Thoracic aorta (tissue), 2 donors: ENCODE measurements at regions not wholly inside any gene's neighbourhood (a gene's known extent, or its start where the extent isn't known, plus 50 kb on each side); places are given as distances from the start of the nearest gene placed in this dataset.
"Not testable (repeated sequence)": the region's sequence is repeated elsewhere in the genome, so short reads cannot be mapped to it uniquely, and the experiment has no call there.

Experiments
- ATAC-seq: fragments of 150-250 bp; one replicate; pipeline ENCODE4 v1.8.0; 2017; ENCODE audit warnings: low read depth; ENCODE audit not compliant: insufficient number of reproducible peaks, low FRiP score
- DNase-seq: peaks from one replicate; pipeline ENCODE4 v3.0.0-alpha.2; 2020; ENCODE audit warnings: low spot score
- H3K27ac ChIP-seq, 2 donors: fragments of 200-600 bp; sonication (generic); 1 replicate in 1 of 2; 2 replicates in 1 of 2; pipeline ENCODE4 v1.5.1; 2016; ENCODE audit warnings: mild to moderate bottlenecking in 2 of 2, moderate library complexity in 2 of 2
- H3K27me3 ChIP-seq: fragments of 200-600 bp; sonication (generic); replicated peaks from 2 replicates; pipeline ENCODE4 v1.6.0; 2016; ENCODE audit warnings: mild to moderate bottlenecking; ENCODE audit not compliant: insufficient read depth
- H3K36me3 ChIP-seq: fragments of 200-600 bp; sonication (generic); one replicate; pipeline ENCODE4 v1.5.1; 2016
- H3K4me1 ChIP-seq, 2 donors: fragments of 200-600 bp; sonication (generic); 1 replicate in 1 of 2; 2 replicates in 1 of 2; pipeline versions ENCODE4 v1.5.1 to v1.6.0; 2016; ENCODE audit warnings: low read depth in 2 of 2, mild to moderate bottlenecking in 1 of 2; ENCODE audit not compliant: control insufficient read depth in 1 of 2
- H3K4me3 ChIP-seq: fragments of 200-600 bp; sonication (generic); 2 replicates; pipeline ENCODE4 v1.5.1; 2016; ENCODE audit warnings: mild to moderate bottlenecking
- H3K9me3 ChIP-seq: fragments of 200-600 bp; sonication (generic); 2 replicates; pipeline ENCODE4 v1.5.1; 2016
- TF ChIP-seq, protein P1 (sequence below): fragments of 200-600 bp; sonication (generic); IDR thresholded peaks from one replicate; pipeline ENCODE4 v1.5.1; 2019; ENCODE audit warnings: antibody characterized with exemption

DNA sequence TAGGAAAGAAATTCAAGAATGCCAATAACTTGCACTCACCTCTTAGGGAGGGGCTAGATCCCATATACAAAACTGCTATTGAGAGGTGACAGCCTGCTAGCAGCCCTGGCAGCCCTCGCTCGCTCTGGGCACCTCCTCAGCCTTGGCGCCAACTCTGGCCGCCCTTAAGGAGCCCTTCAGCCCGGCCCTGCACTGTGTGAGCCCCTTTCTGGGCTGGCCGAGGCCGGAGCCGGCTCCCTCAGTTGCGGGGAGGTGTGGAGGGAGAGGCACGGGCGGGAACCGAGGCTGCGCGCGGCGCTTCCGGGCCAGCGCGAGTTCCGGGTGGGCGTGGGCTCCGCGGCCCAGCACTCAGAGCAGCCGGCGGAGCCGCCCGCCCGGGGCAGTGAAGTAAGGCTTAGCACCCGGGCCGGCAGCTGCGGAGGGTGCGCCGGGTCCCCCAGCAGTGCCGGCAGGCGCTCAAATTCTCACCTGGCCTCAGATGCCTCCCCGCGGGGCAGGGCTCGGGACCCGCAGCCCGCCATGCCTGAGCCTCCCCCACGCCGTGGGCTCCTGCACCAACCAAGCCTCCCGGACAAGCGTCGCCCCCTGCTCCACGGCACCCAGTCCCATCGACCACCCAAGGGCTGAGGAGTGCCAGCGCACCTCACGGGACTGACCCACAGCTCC is 329.9 kb downstream of the FAM181B start:
- ATAC-seq (no peak), DNase-seq (no peak)
- H3K4me1 ChIP-seq: no peaks in the 10 kb centered on the region
- H3K9me3 ChIP-seq: no peaks in the 10 kb centered on the region
- H3K27me3 ChIP-seq: no peaks in the 10 kb centered on the region
- no peak overlapping the region for H3K27ac ChIP-seq
- TF ChIP-seq, protein P1, sequence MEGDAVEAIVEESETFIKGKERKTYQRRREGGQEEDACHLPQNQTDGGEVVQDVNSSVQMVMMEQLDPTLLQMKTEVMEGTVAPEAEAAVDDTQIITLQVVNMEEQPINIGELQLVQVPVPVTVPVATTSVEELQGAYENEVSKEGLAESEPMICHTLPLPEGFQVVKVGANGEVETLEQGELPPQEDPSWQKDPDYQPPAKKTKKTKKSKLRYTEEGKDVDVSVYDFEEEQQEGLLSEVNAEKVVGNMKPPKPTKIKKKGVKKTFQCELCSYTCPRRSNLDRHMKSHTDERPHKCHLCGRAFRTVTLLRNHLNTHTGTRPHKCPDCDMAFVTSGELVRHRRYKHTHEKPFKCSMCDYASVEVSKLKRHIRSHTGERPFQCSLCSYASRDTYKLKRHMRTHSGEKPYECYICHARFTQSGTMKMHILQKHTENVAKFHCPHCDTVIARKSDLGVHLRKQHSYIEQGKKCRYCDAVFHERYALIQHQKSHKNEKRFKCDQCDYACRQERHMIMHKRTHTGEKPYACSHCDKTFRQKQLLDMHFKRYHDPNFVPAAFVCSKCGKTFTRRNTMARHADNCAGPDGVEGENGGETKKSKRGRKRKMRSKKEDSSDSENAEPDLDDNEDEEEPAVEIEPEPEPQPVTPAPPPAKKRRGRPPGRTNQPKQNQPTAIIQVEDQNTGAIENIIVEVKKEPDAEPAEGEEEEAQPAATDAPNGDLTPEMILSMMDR: no peak
- H3K4me3 ChIP-seq: no peak overlapping the region
- no peaks in the 10 kb centered on the region for H3K36me3 ChIP-seq

DNA sequence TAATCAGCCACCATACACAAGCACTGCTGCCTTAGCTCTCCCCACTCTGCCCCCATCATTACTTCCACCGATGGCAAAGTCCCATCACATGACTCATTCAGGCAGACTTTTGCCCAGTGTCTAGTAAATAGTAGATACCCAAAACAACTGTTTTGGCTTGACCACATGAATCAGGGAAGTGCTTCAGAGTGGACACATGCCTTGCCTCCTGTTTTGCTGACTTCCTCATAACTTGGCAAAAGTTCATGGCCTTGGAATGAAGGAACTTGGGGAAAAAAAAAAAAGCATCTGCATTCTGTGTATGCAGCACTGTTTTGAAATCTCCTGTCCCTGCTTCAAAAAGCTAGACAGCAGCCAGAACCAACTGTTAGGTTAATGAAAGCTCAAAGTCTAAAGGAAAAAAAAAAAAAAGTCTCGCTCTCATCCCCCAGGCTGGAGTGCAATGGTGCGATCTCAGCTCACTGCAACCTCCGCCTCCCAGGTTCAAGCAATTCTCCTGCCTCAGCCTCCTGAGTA is 335.3 kb downstream of the FAM181B start:
- no peak overlapping the region for H3K4me3 ChIP-seq
- no peaks in the 10 kb centered on the region for H3K27me3 ChIP-seq
- H3K36me3 ChIP-seq: no peaks in the 10 kb centered on the region
- H3K4me1 ChIP-seq: no peaks in the 10 kb centered on the region
- DNase-seq: no peak
- no peak overlapping the region for H3K27ac ChIP-seq
- ATAC-seq: no peak
- no peaks in the 10 kb centered on the region for H3K9me3 ChIP-seq
- TF ChIP-seq, protein P1: no peak

DNA sequence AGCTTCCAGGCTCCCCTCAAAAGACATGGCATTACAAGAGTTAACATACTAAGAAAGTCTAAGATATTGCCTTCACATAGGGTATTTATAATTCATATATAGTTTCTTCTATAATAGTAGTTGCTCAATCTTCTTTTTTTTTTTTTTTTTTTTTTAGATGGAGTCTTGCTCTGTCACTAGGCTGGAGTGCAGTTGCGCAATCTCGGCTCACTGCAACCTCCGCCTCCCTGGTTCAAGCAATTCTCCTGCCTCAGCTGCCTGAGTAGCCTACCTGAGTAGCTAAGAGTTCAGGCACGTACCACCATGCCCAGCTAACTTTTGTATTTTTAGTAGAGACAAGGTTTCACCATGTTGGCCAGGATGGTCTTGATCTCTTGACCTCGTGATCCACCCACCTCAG is 337.0 kb downstream of the FAM181B start:
- H3K36me3 ChIP-seq, DNase-seq, H3K27me3 ChIP-seq, H3K27ac ChIP-seq, H3K4me3 ChIP-seq, ATAC-seq, H3K9me3 ChIP-seq, H3K4me1 ChIP-seq: not testable (repeated sequence)

DNA sequence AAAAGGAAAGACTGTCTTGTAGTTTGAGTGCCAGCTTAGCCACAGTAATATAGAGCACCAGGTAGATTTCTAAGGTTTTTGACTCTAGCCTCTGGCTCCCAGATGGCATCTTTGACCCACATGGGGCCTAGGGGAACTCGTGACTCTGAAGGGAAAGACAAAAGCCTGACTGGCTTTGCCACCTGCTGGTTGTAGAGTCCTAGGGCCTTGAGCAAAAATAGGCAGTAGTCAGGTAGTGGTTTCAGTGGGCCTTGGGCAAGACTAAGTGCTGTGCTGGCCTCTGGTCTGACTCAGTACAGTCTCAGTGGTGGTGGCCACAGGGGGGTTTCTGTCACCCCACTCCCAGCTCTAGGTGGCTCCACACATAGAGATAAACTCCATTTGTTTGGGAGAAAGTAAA is 349.4 kb downstream of the FAM181B start:
- TF ChIP-seq, protein P1: no peak
- Histone ChIP-seq H3K27ac (no peak overlapping the region), H3K36me3 (no peaks in the 10 kb centered on the region), H3K27me3 (no peaks in the 10 kb centered on the region), H3K4me3 (no peak overlapping the region), H3K9me3 (no peaks in the 10 kb centered on the region), H3K4me1 (no peaks in the 10 kb centered on the region)
- ATAC-seq (no peak), DNase-seq (no peak)

DNA sequence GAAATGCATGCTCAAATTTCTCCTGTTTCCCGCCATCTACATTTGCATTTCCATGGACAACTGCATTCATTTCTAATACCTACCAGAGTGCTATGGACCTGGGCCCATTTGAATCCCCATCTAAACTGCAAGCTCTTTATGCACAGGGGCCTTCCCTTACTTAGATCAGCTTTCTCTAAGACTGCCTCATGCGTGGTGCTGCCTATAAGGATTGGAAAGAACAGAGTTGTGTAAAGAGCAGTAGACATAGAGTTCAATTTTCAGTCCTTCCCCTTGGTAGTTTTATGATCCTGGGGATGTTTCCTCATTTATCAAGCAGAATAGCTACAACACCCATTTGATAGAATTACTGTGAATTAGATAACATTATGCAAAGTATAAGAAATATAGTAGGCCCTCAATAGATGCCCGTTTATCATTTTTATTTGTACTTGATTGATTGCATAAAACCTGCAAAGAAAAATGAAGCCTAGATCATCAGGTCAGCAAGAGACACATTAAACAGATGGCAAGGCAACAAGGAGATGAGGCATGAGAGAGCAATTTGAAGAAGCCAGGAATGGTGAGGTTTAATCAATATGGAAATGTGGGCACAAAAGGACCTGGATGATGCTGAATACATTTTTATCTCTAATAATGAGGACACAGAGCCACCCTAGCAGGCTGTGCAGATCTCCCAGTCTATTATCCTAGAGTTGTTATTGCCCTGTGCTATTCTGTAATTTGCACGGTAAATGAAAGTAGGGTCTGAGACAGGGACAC is 359.7 kb downstream of the FAM181B start:
- TF ChIP-seq, protein P1: no peak

More for the DNA sequence above, 359.7 kb downstream of the FAM181B start:
- Histone ChIP-seq H3K4me3 (no peak overlapping the region), H3K4me1 (no peaks in the 10 kb centered on the region), H3K27ac (no peak overlapping the region), H3K36me3 (no peaks in the 10 kb centered on the region), H3K9me3 (no peaks in the 10 kb centered on the region), H3K27me3 (no peaks in the 10 kb centered on the region)
- DNase-seq: no peak
- ATAC-seq: no peak
